ENCODE measurements at regions not wholly inside any gene's neighbourhood (a gene's known extent, or its start where the extent isn't known, plus 50 kb on each side); places are given as distances from the start of the nearest gene placed in this dataset.

DNA sequence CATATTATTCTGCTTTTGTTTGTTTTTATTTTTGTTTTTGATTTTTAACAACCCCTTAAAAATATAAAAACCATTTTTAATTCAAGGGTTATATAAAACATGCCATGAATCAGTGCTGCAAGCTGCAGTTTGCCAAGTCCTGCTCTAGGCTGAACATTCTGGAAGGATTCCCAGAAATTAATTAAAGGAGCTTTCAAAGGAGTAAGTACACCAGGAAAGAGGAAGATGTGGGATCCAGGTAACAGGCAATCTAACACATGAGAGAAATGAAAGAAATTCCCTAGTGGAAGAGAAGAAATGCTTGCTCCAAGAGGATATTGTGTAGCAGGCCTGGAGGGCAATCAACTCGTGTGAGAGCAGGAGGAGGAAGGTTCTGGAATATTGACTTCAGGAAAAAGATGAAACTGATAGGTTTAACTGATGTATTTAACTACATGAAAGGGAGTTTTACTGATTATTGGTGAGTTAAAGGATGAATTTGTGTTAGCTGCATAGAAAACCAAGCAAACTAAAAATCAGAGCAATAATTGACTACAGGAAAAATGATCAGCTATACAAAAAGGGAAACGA lies 146.0 kb upstream of the PHACTR1 start:
- no peaks in the 10 kb centered on the region for H3K9me3 ChIP-seq (ENCODE audit: control insufficient read depth in 2 of 3, insufficient read depth in 1 of 3, low read length in 3 of 3)
- no peak for TF ChIP-seq CTCF (IDR thresholded peaks at IDR 0.05; ENCODE audit: borderline replicate concordance, extremely low read depth, insufficient read depth)
- peak overlapping the region; percentile 17 to 67 for H3K27ac ChIP-seq (ENCODE audit: low read depth in 2 of 2, low read length in 2 of 2)
- H3K4me1 ChIP-seq (ENCODE audit: control insufficient read depth in 2 of 3, insufficient read depth in 2 of 3, low read depth in 1 of 3, low read length in 3 of 3): peaks cover 0 to 19% (median 2%) of the 10 kb centered on the region in 3 donors
- no peaks in the 10 kb centered on the region for H3K36me3 ChIP-seq (ENCODE audit: control insufficient read depth in 2 of 3, insufficient read depth in 3 of 3, low read length in 3 of 3)
- FAIRE-seq (peak; percentile 35), DNase-seq (peak in 2 of 5 donors; percentile 22 to 31)
- no peak overlapping the region for H3K9ac ChIP-seq (ENCODE audit: low read length in 3 of 3)
- H3K4me3 ChIP-seq (ENCODE audit: low read length in 3 of 3): no peak overlapping the region
- H3K27me3 ChIP-seq (ENCODE audit: control insufficient read depth, insufficient read depth, low read length): no peaks in the 10 kb centered on the region
- intact Hi-C loops (cut with DNase I): no loop called here

- H3K36me3 ChIP-seq (ENCODE audit: control insufficient read depth in 2 of 3, insufficient read depth in 3 of 3, low read length in 3 of 3): no peaks in the 10 kb centered on the region
- FAIRE-seq: no peak
- H3K9ac ChIP-seq (ENCODE audit: low read length in 3 of 3): no peak overlapping the region
- H3K4me3 ChIP-seq (ENCODE audit: low read length in 3 of 3): no peak overlapping the region
- peaks cover 0 to 28% (median 6%) of the 10 kb centered on the region in 3 donors for H3K4me1 ChIP-seq (ENCODE audit: control insufficient read depth in 2 of 3, insufficient read depth in 2 of 3, low read depth in 1 of 3, low read length in 3 of 3)
- H3K9me3 ChIP-seq (ENCODE audit: control insufficient read depth in 2 of 3, insufficient read depth in 1 of 3, low read length in 3 of 3): no peaks in the 10 kb centered on the region
- no peak for TF ChIP-seq CTCF (IDR thresholded peaks at IDR 0.05; ENCODE audit: borderline replicate concordance, extremely low read depth, insufficient read depth)
- H3K27ac ChIP-seq (ENCODE audit: low read depth in 2 of 2, low read length in 2 of 2): peak overlapping the region in 1 of 2 donors; percentile 28
- peak in 2 of 5 donors; percentile 23 to 31 for DNase-seq
- intact Hi-C loops (cut with DNase I): no loop called here
- no peaks in the 10 kb centered on the region for H3K27me3 ChIP-seq (ENCODE audit: control insufficient read depth, insufficient read depth, low read length)
Observed at GRCh38 chr6:12572896-12573827, 143.4 kb upstream of the PHACTR1 start.

DNA sequence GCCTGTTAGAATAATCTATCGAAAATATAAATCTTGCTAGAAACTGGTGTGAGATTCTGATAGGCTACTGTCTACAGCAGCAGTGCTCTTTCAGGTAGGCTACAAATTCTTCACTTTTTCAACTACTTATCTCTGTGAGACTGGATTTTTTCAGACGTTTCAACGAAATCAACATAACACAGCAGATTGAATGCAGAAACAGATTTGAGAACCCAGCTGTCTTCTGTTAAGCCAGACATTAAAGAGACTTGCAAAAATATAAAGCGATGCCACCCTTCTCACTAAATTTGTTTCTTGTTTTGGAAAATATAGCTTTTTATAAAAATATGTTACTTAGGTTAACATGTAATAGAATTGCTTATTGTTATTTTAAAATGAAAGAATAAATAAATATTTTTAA lies 140.6 kb upstream of the PHACTR1 start:
- peaks cover 0 to 17% (median 6%) of the 10 kb centered on the region in 3 donors for H3K4me1 ChIP-seq (ENCODE audit: control insufficient read depth in 2 of 3, insufficient read depth in 2 of 3, low read depth in 1 of 3, low read length in 3 of 3)
- no peaks in the 10 kb centered on the region for H3K9me3 ChIP-seq (ENCODE audit: control insufficient read depth in 2 of 3, insufficient read depth in 1 of 3, low read length in 3 of 3)
- H3K27me3 ChIP-seq (ENCODE audit: control insufficient read depth, insufficient read depth, low read length): no peaks in the 10 kb centered on the region
- TF ChIP-seq CTCF (IDR thresholded peaks at IDR 0.05; ENCODE audit: borderline replicate concordance, extremely low read depth, insufficient read depth): no peak
- intact Hi-C loops (cut with DNase I): no loop called here
- H3K4me3 ChIP-seq (ENCODE audit: low read length in 3 of 3): no peak overlapping the region
- DNase-seq (no peak), FAIRE-seq (peak; percentile 33)
- no peak overlapping the region for H3K9ac ChIP-seq (ENCODE audit: low read length in 3 of 3)
- no peaks in the 10 kb centered on the region for H3K36me3 ChIP-seq (ENCODE audit: control insufficient read depth in 2 of 3, insufficient read depth in 3 of 3, low read length in 3 of 3)
- no peak overlapping the region for H3K27ac ChIP-seq (ENCODE audit: low read depth in 2 of 2, low read length in 2 of 2)
